ENCODE measurements at regions not wholly inside any gene's neighbourhood (a gene's known extent, or its start where the extent isn't known, plus 50 kb on each side); places are given as distances from the start of the nearest gene placed in this dataset.
"Not testable (repeated sequence)": the region's sequence is repeated elsewhere in the genome, so short reads cannot be mapped to it uniquely, and the experiment has no call there.

DNA sequence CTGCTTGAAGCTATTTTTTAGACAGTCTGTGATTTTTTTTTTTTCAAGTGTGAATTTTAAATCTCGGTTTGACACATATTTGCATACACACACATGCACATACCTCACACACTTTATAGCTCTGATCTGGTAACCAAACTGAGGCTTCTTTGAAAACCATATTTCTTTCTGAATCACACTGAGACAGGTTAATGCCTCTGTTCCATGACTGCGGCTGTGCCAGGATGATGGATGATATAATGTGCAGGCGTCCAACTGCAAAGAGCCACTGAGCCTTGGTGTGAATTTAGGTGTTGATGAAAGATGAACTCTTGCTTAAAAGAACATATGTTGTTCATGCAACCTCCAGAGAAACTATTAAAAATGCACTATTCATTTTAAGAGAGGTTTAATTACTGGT is 504.0 kb upstream of the OLFM3 start:
- TF ChIP-seq, protein P1, sequence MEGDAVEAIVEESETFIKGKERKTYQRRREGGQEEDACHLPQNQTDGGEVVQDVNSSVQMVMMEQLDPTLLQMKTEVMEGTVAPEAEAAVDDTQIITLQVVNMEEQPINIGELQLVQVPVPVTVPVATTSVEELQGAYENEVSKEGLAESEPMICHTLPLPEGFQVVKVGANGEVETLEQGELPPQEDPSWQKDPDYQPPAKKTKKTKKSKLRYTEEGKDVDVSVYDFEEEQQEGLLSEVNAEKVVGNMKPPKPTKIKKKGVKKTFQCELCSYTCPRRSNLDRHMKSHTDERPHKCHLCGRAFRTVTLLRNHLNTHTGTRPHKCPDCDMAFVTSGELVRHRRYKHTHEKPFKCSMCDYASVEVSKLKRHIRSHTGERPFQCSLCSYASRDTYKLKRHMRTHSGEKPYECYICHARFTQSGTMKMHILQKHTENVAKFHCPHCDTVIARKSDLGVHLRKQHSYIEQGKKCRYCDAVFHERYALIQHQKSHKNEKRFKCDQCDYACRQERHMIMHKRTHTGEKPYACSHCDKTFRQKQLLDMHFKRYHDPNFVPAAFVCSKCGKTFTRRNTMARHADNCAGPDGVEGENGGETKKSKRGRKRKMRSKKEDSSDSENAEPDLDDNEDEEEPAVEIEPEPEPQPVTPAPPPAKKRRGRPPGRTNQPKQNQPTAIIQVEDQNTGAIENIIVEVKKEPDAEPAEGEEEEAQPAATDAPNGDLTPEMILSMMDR (IDR thresholded peaks at IDR 0.05; ENCODE audit: insufficient read depth, low read depth, low read length, missing control alignments), result no peak
- no peak for DNase-seq (ENCODE audit: low read depth)
- no peak overlapping the region for H3K4me3 ChIP-seq (ENCODE audit: low read depth, low read length)

DNA sequence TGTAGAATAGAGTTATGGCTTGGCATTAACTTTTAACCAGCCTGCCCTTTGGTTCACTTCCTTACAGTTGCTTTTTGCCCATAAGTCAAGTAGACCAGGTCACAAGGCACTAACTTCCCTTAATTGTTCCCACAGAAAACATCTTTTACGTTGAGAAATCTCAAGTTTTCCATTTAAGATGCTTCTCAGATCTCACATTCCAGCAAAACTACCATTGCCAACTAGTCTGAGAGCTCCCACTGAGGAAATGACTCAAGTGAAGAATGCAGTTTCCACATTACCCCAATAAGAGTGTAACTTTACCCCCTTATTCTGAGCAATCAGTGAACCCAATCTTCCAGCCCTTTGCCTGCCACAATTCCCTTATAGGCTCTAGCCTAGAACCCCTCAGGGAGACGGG is 502.2 kb upstream of the OLFM3 start:
- H3K4me3 ChIP-seq (ENCODE audit: low read depth, low read length), result no peak overlapping the region
- DNase-seq (ENCODE audit: low read depth), result no peak
- TF ChIP-seq, protein P1 (IDR thresholded peaks at IDR 0.05; ENCODE audit: insufficient read depth, low read depth, low read length, missing control alignments), result no peak

DNA sequence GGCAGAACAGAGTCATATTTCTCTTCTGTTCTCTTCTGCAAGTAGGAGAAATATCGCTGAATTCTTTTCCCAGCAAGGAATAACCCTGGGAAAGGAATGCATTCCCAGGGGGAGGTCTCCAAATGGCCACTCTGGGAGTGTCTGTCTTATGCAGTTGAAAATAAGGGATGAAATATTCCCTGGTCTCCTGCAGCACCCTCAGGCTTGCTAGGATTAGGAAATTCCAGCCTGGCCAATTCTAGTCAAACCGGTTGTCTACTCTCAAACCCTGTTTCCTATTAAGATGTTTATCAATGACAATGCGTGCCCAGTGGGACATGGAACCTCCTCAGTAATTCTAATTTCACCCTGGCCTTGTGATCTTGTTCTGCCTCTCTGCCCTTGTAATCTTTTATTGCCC is 501.1 kb upstream of the OLFM3 start:
- not testable (repeated sequence) for DNase-seq (ENCODE audit: low read depth); H3K4me3 ChIP-seq (ENCODE audit: low read depth, low read length)

DNA sequence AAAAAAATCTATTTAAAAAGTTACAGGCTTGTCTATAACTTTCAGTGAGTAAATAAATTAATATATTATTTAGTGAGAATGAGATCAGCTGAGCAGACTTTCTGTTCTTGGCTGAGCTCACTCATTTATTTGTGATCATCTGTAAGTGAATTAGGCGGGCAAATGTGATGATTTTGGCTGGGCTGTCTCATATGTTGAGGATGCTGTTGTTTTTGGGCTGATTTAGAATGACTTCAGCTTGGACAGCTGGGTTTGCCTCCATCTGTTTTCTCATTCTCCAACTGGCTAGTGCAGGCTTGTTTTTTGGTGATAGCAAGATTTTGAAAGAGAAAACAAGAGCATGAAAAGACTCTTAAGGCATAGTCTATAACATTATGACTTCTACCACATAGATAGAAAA is 475.8 kb upstream of the OLFM3 start:
- no peak overlapping the region for H3K4me3 ChIP-seq (ENCODE audit: low read depth, low read length)
- no peak for DNase-seq (ENCODE audit: low read depth)
- TF ChIP-seq, protein P1 (IDR thresholded peaks at IDR 0.05; ENCODE audit: insufficient read depth, low read depth, low read length, missing control alignments), result no peak

DNA sequence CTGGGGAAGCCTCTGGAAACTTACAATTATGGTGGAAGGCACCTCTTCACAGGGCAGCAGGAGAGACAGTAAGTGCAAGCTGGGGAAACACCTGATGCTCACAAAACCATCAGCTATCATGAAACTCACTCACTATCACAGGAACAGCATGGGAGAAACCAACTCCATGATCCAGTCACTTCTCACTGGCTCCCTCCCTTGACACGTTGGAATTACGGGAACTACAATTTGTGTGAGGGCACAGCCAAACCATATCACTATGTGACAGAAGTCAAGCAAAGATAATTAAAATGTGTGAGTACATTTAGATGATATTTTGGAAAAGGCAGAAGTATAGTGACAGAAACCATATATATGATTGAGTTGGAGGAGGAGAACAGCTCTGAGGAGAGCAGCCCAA is 474.0 kb upstream of the OLFM3 start:
- TF ChIP-seq, protein P1 (IDR thresholded peaks at IDR 0.05; ENCODE audit: insufficient read depth, low read depth, low read length, missing control alignments), result no peak
- no peak overlapping the region for H3K4me3 ChIP-seq (ENCODE audit: low read depth, low read length)
- DNase-seq (ENCODE audit: low read depth), result no peak

DNA sequence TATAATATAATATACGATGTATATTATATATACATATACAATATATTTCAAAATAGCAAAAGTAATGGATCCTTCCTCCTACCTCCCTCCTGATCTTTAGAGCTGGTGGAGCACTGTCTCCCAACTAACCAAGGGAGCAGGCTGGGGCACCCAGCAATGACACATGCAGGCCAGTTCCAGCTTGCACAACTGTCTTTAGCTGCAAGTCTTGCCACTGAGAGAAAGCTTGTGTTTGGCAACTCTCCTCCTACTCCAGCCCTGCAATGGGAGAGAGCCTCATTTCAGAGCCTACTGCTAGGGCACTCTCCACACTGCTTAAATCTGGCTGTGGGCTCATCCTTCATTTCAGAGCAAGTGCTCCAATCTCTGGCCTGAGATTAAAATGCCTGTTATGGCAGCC is 469.8 kb upstream of the OLFM3 start:
- TF ChIP-seq, protein P1 (IDR thresholded peaks at IDR 0.05; ENCODE audit: insufficient read depth, low read depth, low read length, missing control alignments), result no peak
- no peak for DNase-seq (ENCODE audit: low read depth)
- H3K4me3 ChIP-seq (ENCODE audit: low read depth, low read length), result no peak overlapping the region

DNA sequence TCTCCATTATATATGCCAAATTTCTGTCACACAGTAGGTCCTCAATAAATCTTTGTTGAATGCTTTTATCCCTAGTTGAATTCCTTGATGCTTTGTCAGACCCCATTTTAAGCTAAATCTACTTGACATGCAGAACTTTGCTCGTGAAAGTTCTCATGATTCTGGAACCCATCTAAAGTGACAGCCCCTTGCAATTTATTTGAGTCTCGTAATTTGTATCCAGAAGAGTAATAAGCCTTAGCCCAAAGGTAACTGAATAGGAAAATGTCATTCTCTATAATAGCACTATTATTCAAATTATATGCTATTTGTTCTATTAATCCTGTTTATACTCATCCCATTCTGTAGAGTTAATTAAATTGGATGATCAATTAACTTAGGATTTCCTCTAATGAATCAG is 466.6 kb upstream of the OLFM3 start:
- no peak for DNase-seq (ENCODE audit: low read depth)
- TF ChIP-seq, protein P1 (IDR thresholded peaks at IDR 0.05; ENCODE audit: insufficient read depth, low read depth, low read length, missing control alignments), result no peak
- H3K4me3 ChIP-seq (ENCODE audit: low read depth, low read length), result no peak overlapping the region

DNA sequence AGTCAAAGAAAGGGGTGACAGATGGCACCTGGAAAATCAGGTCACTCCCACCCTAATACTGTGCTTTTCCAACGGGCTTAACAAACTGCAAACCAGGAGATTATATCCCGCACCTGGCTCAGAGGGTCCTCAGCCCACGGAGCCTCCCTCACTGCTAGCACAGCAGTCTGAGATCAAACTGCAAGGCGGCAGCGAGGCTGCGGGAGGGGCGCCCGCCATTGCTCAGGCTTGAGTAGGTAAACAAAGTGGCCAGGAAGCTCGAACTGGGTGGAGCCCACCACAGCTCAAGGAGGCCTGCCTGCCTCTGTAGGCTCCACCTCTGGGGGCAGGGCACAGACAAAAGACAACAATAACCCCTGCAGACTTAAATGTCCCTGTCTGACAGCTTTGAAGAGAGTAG is 445.6 kb upstream of the OLFM3 start:
- DNase-seq (ENCODE audit: low read depth); H3K4me3 ChIP-seq (ENCODE audit: low read depth, low read length): not testable (repeated sequence)

All from GM12865 (cell line).